ENCODE measurements at regions not wholly inside any gene's neighbourhood (a gene's known extent, or its start where the extent isn't known, plus 50 kb on each side); places are given as distances from the start of the nearest gene placed in this dataset.

DNA sequence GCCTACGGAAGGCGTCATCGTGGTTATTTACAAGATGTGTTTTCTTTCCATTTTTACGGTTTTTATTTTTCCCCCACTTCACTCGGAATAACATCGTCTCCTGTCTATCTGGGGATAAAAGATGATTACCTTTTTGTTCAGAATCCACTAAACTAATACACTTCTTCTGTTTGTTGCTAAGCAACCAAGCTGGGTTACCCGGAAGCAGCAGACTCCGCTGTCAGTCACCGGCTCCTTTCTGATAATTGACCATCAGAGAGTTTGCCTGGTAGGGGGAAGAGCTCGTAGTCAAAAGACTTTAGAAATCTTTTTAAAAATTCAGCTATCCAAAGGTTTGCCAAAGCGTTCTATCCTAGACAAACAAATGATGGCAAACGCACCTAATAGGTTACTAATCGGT, 75.0 kb upstream of the SFMBT2 start:
- no peak for TF ChIP-seq EZH2 (IDR thresholded peaks at IDR 0.05; ENCODE audit: low read length, missing control alignments)
- TF ChIP-seq, protein P1, sequence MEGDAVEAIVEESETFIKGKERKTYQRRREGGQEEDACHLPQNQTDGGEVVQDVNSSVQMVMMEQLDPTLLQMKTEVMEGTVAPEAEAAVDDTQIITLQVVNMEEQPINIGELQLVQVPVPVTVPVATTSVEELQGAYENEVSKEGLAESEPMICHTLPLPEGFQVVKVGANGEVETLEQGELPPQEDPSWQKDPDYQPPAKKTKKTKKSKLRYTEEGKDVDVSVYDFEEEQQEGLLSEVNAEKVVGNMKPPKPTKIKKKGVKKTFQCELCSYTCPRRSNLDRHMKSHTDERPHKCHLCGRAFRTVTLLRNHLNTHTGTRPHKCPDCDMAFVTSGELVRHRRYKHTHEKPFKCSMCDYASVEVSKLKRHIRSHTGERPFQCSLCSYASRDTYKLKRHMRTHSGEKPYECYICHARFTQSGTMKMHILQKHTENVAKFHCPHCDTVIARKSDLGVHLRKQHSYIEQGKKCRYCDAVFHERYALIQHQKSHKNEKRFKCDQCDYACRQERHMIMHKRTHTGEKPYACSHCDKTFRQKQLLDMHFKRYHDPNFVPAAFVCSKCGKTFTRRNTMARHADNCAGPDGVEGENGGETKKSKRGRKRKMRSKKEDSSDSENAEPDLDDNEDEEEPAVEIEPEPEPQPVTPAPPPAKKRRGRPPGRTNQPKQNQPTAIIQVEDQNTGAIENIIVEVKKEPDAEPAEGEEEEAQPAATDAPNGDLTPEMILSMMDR (conservative IDR thresholded peaks at IDR 0.05 in 1 of 2, IDR thresholded peaks at IDR 0.05 in 1 of 2; ENCODE audit: low read depth in 1 of 2, low read length in 2 of 2): no peak

Measured in fibroblast of lung (primary cell).